Ishikawa (cell line): ENCODE measurements at regions not wholly inside any gene's neighbourhood (a gene's known extent, or its start where the extent isn't known, plus 50 kb on each side); places are given as distances from the start of the nearest gene placed in this dataset.

Source experiments
- CEBPB ChIP-seq: IDR thresholded peaks from 2 replicates; pipeline ENCODE4 v1.6.1; 2012
- CREB1 ChIP-seq: IDR thresholded peaks from 2 replicates; pipeline ENCODE4 v1.6.1; 2012; ENCODE audit warnings: low read depth
- EGR1 ChIP-seq: IDR thresholded peaks from 2 replicates; pipeline ENCODE4 v1.6.1; 2012
- EP300 ChIP-seq: IDR thresholded peaks from 2 replicates; pipeline ENCODE4 v1.6.1; 2012; ENCODE audit warnings: borderline replicate concordance
- FOXM1 ChIP-seq: IDR thresholded peaks from 2 replicates; pipeline ENCODE4 v1.6.1; 2012; ENCODE audit warnings: low read depth, borderline replicate concordance
- NFIC ChIP-seq: IDR thresholded peaks from 2 replicates; pipeline ENCODE4 v1.6.1; 2012
- RAD21 ChIP-seq: IDR thresholded peaks from 2 replicates; pipeline ENCODE4 v1.6.1; 2012; ENCODE audit warnings: low read depth
- TAF1 ChIP-seq: IDR thresholded peaks from 2 replicates; pipeline ENCODE4 v1.6.1; 2012; ENCODE audit warnings: low read depth, mild to moderate bottlenecking
- TCF12 ChIP-seq: IDR thresholded peaks from 2 replicates; pipeline ENCODE4 v1.6.1; 2012; ENCODE audit warnings: low read depth
- TEAD4 ChIP-seq: IDR thresholded peaks from 2 replicates; pipeline ENCODE4 v1.6.1; 2012
- YY1 ChIP-seq: IDR thresholded peaks from 2 replicates; pipeline ENCODE4 v1.6.1; 2012; ENCODE audit warnings: low read depth
- ZBTB7A ChIP-seq: IDR thresholded peaks from 2 replicates; pipeline ENCODE4 v1.6.1; 2012; ENCODE audit warnings: low read depth
- TF ChIP-seq, protein P1 (sequence below): IDR thresholded peaks from 2 replicates; pipeline ENCODE4 v1.6.1; 2012; ENCODE audit warnings: low read depth, mild to moderate bottlenecking
- TF ChIP-seq, protein P2 (sequence below): IDR thresholded peaks from 2 replicates; pipeline ENCODE4 v1.6.1; 2012
- TF ChIP-seq, protein P3 (sequence below): IDR thresholded peaks from 2 replicates; pipeline ENCODE4 v1.6.1; 2012

GRCh38 chr10:2933071-2933470, 134.3 kb upstream of the PFKP start:
- TF ChIP-seq ZBTB7A = no peak
- no peak for TF ChIP-seq NFIC
- no peak for TF ChIP-seq CEBPB
- TF ChIP-seq CREB1 = no peak
- TF ChIP-seq, protein P1, sequence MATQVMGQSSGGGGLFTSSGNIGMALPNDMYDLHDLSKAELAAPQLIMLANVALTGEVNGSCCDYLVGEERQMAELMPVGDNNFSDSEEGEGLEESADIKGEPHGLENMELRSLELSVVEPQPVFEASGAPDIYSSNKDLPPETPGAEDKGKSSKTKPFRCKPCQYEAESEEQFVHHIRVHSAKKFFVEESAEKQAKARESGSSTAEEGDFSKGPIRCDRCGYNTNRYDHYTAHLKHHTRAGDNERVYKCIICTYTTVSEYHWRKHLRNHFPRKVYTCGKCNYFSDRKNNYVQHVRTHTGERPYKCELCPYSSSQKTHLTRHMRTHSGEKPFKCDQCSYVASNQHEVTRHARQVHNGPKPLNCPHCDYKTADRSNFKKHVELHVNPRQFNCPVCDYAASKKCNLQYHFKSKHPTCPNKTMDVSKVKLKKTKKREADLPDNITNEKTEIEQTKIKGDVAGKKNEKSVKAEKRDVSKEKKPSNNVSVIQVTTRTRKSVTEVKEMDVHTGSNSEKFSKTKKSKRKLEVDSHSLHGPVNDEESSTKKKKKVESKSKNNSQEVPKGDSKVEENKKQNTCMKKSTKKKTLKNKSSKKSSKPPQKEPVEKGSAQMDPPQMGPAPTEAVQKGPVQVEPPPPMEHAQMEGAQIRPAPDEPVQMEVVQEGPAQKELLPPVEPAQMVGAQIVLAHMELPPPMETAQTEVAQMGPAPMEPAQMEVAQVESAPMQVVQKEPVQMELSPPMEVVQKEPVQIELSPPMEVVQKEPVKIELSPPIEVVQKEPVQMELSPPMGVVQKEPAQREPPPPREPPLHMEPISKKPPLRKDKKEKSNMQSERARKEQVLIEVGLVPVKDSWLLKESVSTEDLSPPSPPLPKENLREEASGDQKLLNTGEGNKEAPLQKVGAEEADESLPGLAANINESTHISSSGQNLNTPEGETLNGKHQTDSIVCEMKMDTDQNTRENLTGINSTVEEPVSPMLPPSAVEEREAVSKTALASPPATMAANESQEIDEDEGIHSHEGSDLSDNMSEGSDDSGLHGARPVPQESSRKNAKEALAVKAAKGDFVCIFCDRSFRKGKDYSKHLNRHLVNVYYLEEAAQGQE = no peak

DNA sequence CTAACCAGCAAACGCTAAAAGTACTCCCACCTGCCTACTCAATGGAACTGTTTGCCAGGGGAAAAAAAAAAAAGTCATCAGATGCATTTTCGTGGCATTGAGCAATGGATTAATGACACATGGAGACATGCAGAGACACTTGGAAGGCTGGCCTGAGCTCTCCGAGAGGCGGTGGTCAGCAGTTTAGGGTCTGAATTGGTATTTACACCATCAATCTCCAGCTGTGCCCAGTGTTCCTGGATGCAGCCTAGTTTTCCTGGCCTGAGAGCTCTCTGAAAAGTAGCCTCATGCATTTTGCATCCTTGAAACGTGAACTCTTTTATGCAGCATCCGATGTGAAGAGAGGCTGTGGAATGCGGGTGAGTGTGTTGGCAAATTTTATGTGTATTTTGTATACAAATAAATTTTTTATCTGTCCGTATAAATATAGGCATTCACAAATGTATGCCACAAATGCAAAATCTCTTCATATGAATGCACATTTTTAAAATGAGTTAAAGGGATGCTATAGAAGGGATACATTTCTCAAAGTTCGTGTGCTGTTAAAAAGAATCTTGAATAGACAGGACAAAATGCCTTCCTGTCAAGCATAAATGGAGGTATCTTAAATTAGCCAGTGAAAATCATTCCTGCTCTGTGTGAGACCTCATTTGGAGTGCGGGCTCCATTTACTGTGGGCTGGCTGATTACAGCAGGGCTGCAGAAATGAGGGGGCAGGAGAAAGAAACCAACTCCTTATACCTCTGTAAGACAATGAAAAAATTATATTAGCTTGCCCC, 137.7 kb upstream of the PFKP start:
- no peak for TF ChIP-seq CEBPB
- no peak for TF ChIP-seq TCF12
- TF ChIP-seq YY1 = no peak

DNA sequence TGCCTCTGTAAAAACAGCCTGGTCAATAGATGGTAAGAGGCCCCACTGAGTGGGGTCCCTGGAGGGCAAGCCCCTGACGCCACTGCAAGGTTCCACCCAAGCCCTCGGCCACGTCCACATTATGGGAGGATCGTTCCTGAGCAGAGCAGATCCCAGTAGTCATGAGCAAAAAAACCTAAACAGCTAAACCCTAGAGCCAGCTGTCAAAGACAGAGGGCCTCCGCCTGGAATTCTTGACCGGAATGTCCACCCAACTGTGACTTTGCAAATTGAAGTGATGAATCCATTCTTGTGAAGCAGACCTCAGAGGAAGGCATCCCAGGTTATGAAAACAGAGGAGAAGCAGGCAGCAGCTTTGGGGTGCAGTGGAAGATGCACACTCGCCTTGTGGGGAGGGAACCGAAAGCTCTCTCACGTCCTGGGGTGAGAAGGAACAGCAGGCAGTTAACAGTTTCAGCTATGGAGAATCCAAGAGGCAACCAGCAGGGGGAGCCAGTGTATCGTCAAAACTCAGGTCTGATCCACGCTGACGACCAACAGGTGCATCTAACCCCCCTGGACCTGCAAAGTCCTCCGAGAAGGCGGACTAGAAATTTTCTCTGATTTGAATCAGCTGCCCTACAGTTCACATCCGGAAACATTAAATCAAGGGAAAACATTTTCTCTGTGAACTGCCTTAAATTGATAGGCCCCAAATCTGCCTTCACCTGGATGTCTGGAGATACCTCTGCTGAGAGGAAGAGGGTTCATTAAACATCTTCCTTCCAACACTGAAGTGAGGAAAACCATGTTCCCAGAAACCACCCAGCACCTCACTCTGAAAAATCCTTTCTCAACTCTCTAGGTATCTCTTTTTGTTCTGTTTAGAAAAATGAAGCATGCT, 139.1 kb upstream of the PFKP start:
- TF ChIP-seq RAD21 (peak; percentile 81), EP300 (no peak), CEBPB (no peak)

DNA sequence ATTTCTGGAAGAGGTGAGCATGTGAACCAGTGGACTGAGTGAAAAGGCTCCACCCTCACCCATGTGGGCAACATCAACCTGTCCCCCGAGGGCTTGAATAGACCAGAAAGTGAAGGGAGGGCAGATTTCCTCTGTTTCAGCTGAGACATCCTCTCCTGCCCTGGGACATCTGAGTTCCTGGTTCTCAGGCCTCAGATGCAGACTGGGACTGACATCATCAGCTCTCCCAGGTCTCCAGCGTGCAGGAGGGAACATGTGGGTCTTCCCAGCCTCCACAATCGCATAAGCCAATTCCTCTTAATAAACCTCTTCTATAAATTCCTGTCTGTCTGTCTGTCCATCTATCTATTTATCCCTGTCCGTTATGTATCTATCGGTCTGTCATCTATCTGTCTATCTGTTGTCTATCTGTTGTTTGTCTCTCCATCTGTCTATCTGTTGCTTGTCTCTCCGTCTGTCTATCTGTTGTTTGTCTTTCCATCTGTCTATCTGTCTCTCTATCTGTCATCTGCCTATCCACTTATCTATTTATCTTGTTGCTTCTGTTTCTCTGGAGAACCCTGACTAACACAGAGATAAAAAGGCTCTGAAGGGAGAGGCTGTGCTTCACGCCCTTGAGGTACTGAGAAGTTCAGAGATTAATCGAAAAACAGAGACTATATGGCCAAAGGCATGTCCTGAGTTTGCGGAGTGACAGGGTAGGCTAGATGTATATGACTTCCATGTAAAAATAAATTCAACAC, 140.3 kb upstream of the PFKP start:
- TF ChIP-seq TCF12 (no peak), EP300 (no peak), NFIC (no peak), ZBTB7A (no peak), TAF1 (no peak), EGR1 (no peak), CEBPB (no peak), YY1 (no peak), TEAD4 (no peak), CREB1 (no peak), RAD21 (no peak)
- TF ChIP-seq, protein P1 = no peak
- TF ChIP-seq, protein P2, sequence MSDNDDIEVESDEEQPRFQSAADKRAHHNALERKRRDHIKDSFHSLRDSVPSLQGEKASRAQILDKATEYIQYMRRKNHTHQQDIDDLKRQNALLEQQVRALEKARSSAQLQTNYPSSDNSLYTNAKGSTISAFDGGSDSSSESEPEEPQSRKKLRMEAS = no peak

DNA sequence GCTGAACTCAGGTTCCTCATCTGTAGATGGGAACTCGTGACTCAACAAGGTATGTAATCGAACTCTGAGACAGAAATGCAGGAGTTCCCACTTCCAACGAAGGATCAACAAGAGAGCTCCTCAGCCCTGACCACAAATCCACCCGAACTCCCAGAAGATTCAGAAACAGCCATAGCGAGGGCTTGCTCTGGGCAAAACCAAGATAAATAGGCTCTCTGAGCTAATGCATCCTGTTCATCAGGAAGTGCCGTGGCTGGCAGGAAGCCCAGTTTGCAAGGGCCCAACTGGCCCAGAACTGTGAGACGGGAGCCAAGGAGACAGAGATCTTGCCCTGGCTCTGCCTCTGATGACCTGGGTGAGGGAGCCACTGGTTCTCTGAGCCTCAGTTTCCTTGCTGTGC, 141.7 kb upstream of the PFKP start:
- no peak for TF ChIP-seq ZBTB7A
- no peak for TF ChIP-seq TEAD4
- TF ChIP-seq TAF1 = no peak
- TF ChIP-seq, protein P2 = no peak
- TF ChIP-seq FOXM1 = no peak
- TF ChIP-seq EGR1 = no peak
- no peak for TF ChIP-seq CEBPB
- no peak for TF ChIP-seq TCF12
- TF ChIP-seq EP300 = no peak
- TF ChIP-seq CREB1 = no peak
- TF ChIP-seq, protein P1 = no peak
- TF ChIP-seq NFIC = no peak
- TF ChIP-seq RAD21 = no peak
- TF ChIP-seq YY1 = no peak
- TF ChIP-seq, protein P3, sequence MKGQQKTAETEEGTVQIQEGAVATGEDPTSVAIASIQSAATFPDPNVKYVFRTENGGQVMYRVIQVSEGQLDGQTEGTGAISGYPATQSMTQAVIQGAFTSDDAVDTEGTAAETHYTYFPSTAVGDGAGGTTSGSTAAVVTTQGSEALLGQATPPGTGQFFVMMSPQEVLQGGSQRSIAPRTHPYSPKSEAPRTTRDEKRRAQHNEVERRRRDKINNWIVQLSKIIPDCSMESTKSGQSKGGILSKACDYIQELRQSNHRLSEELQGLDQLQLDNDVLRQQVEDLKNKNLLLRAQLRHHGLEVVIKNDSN = no peak
